Muscle of back (tissue), 3 donors: ENCODE measurements at regions not wholly inside any gene's neighbourhood (a gene's known extent, or its start where the extent isn't known, plus 50 kb on each side); places are given as distances from the start of the nearest gene placed in this dataset.

Source experiments
- DNase-seq, 3 donors: peaks; one replicate each; pipeline versions ENCODE4 v3.0.0 to v3.0.0-alpha.2; 2013

- peak in 1 of 3 donors; percentile 64 for DNase-seq
Observed at GRCh38 chr6:113634352-113635163, 222.6 kb upstream of the MARCKS start.

- peak in 1 of 3 donors; percentile 39 for DNase-seq
Observed at GRCh38 chr6:113635222-113635986, 221.7 kb upstream of the MARCKS start.

GRCh38 chr6:113636357-113636824 is 220.8 kb upstream of the MARCKS start:
- DNase-seq: peak in 1 of 3 donors; percentile 52

GRCh38 chr6:113640051-113640450 is 217.1 kb upstream of the MARCKS start:
- no peak for DNase-seq

- DNase-seq: no peak
Observed at GRCh38 chr6:113642001-113642713, 215.0 kb upstream of the MARCKS start.

- peak in 1 of 3 donors; percentile 66 for DNase-seq
Observed at GRCh38 chr6:113642714-113643406, 214.3 kb upstream of the MARCKS start.

- DNase-seq: no peak
Observed at GRCh38 chr6:113643407-113643770, 213.8 kb upstream of the MARCKS start.

- DNase-seq: peak in 2 of 3 donors; percentile 47 to 96
Observed at GRCh38 chr6:113644861-113645575, 212.1 kb upstream of the MARCKS start.

- DNase-seq: peak in 2 of 3 donors; percentile 72 to 91
Observed at GRCh38 chr6:113645576-113645970, 211.6 kb upstream of the MARCKS start.

GRCh38 chr6:113645986-113646385 is 211.2 kb upstream of the MARCKS start:
- peak in 1 of 3 donors; percentile 33 for DNase-seq

GRCh38 chr6:113646701-113647100 is 210.4 kb upstream of the MARCKS start:
- DNase-seq: no peak

- DNase-seq: no peak
Observed at GRCh38 chr6:113647143-113647889, 209.8 kb upstream of the MARCKS start.

GRCh38 chr6:113648698-113649097 is 208.4 kb upstream of the MARCKS start:
- DNase-seq: no peak

GRCh38 chr6:113649276-113649675 is 207.9 kb upstream of the MARCKS start:
- DNase-seq: peak in 1 of 3 donors; percentile 69

- DNase-seq: no peak
Observed at GRCh38 chr6:113649880-113650609, 207.1 kb upstream of the MARCKS start.

- no peak for DNase-seq
Observed at GRCh38 chr6:113650610-113650979, 206.6 kb upstream of the MARCKS start.

GRCh38 chr6:113651120-113651519 is 206.0 kb upstream of the MARCKS start:
- no peak for DNase-seq

- DNase-seq: no peak
Observed at GRCh38 chr6:113651920-113652319, 205.2 kb upstream of the MARCKS start.

- no peak for DNase-seq
Observed at GRCh38 chr6:113653275-113653674, 203.9 kb upstream of the MARCKS start.

GRCh38 chr6:113654396-113654795 is 202.7 kb upstream of the MARCKS start:
- DNase-seq: no peak
